ENCODE measurements at regions not wholly inside any gene's neighbourhood (a gene's known extent, or its start where the extent isn't known, plus 50 kb on each side); places are given as distances from the start of the nearest gene placed in this dataset.

DNA sequence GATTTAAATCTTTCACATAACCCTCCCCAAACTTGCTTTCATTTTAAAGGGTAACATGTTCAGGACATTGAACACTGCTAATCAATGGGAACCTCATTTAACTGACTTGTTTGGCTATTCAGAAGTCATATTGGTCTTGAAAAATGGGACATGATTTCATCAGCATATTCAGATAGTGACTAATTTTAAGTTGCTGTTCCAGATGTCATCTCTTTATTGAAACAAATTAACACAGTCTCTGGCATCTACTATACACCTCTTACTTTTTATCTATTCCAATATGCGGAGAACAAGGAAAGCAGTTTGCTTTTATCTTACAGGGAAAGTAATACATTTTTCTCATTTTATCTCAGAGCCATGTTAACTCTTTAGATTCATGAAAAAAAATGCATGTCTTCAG, 310.1 kb downstream of the S1PR1 start:
- TF ChIP-seq, protein P1, sequence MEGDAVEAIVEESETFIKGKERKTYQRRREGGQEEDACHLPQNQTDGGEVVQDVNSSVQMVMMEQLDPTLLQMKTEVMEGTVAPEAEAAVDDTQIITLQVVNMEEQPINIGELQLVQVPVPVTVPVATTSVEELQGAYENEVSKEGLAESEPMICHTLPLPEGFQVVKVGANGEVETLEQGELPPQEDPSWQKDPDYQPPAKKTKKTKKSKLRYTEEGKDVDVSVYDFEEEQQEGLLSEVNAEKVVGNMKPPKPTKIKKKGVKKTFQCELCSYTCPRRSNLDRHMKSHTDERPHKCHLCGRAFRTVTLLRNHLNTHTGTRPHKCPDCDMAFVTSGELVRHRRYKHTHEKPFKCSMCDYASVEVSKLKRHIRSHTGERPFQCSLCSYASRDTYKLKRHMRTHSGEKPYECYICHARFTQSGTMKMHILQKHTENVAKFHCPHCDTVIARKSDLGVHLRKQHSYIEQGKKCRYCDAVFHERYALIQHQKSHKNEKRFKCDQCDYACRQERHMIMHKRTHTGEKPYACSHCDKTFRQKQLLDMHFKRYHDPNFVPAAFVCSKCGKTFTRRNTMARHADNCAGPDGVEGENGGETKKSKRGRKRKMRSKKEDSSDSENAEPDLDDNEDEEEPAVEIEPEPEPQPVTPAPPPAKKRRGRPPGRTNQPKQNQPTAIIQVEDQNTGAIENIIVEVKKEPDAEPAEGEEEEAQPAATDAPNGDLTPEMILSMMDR (conservative IDR thresholded peaks at IDR 0.05; ENCODE audit: control insufficient read depth, insufficient read depth, low read depth, low read length): no peak
- DNase-seq (ENCODE audit: low read depth): no peak
- H3K4me3 ChIP-seq (ENCODE audit: control insufficient read depth, low read depth, low read length): no peak overlapping the region

DNA sequence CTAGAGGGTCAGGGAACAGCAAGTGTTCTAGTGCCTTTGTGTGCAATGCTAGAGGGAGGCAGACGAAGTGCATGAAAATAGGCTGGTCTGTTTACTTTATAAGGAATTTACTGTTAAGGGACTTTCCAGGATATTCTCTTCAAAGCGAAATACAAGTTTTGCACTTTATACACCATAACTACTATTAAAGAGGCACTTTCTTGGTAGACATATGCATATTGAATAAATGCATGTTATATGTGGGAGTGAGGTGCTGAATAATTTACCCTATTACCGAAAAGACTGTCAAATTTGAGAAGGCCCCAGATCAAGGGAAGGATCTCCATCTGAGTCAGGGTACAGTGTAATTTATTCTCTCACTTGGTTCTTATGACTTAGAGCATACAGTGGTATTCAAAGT, 310.5 kb downstream of the S1PR1 start:
- no peak overlapping the region for H3K4me3 ChIP-seq (ENCODE audit: control insufficient read depth, low read depth, low read length)
- no peak for DNase-seq (ENCODE audit: low read depth)
- TF ChIP-seq, protein P1 (conservative IDR thresholded peaks at IDR 0.05; ENCODE audit: control insufficient read depth, insufficient read depth, low read depth, low read length): no peak

DNA sequence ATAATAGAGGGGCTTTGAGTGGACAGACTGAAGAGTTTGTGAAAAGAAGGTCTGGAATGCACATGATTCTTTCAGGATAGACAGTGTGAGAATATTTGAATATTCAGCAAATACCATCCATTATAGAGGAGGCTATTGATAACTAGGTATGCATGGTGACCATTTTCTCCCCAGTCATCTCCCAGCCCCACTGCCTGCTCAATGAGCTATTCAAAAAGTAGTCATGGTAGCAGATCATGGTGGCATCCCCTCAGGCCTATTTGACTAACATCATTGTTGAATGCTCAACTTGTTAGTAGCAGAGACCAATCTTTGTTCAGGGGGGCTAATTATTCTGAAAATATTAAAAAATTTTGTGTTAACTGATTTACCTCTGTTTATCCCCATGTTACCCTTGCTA, 311.6 kb downstream of the S1PR1 start:
- no peak for DNase-seq (ENCODE audit: low read depth)
- TF ChIP-seq, protein P1 (conservative IDR thresholded peaks at IDR 0.05; ENCODE audit: control insufficient read depth, insufficient read depth, low read depth, low read length): no peak
- H3K4me3 ChIP-seq (ENCODE audit: control insufficient read depth, low read depth, low read length): no peak overlapping the region

DNA sequence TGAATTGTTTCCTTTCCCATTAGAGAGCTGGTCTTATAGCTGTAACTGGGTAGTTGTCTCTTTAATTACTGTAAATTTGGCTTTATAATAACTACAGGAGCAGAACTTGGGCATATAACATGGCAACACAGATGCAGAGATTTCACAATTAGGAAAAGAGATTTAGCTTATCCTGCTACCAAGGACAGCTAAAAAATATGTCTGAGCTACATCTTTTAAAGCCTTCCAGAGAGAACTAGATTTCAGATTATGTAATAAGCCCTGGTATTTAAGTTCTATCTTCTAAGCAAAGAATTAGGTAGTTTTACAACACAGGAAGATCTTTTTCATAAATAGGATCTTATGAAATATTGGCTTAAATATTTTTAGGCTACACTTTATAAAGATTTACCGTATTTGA, 313.8 kb downstream of the S1PR1 start:
- H3K4me3 ChIP-seq (ENCODE audit: control insufficient read depth, low read depth, low read length): no peak overlapping the region
- TF ChIP-seq, protein P1 (conservative IDR thresholded peaks at IDR 0.05; ENCODE audit: control insufficient read depth, insufficient read depth, low read depth, low read length): no peak
- DNase-seq (ENCODE audit: low read depth): no peak

DNA sequence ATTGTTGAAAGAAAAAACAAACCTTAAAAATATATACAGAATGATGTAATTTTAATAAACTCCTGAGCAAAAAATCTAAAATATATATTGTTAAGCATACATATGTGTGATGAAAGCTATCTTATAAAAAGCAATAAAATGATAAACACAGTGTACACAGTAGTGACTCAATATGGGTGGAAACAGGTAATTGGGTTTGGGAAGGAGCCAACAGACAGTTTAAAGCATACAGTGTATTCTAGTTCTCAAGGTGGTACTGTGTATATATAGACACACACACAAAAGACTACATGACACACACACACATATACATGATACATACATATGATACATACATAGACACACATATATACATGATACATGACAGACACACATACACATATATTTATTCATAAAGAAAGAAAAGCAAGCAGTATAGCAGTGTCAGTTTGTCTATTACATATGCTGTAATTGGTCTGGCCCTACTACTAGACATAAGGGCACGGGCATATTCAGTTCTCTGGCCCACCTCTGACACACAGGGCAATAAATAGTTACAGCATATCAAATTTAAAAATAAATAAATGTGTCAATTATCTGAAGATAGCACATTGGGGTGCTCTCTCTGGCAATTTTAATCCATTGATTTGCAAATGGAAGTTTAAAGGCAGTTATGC, 330.2 kb downstream of the S1PR1 start:
- TF ChIP-seq, protein P1 (conservative IDR thresholded peaks at IDR 0.05; ENCODE audit: control insufficient read depth, insufficient read depth, low read depth, low read length): no peak
- DNase-seq (ENCODE audit: low read depth): no peak
- no peak overlapping the region for H3K4me3 ChIP-seq (ENCODE audit: control insufficient read depth, low read depth, low read length)

DNA sequence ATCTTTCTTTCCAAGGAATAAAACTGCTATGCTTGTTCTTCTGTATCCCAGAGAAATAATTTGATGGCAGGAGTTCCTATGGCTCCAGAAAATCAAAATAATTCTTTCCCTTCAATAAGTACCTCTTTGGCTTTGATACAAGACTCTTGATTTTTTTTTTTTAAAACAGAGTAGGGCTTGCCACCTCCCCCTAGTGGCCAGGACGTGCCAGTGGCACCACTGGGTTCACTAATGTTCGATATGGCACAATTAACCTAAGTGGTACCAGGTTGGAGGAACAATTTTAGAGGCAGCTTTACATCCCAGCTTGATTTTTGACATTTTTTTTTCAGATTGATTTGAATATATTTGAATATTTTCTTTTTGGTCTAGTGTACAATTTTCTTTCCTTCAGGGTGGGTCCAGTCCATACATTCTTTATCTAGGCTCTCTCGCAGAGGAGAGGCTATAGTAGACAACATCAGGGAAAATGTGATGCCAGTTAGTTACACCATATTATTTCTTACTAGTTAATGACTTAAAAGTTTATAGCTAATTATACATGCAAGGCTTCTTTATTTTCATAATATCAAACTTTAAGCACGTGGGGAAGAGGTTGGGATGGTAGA, 330.9 kb downstream of the S1PR1 start:
- DNase-seq (ENCODE audit: low read depth): peak; percentile 38
- TF ChIP-seq, protein P1 (conservative IDR thresholded peaks at IDR 0.05; ENCODE audit: control insufficient read depth, insufficient read depth, low read depth, low read length): peak; percentile 93
- H3K4me3 ChIP-seq (ENCODE audit: control insufficient read depth, low read depth, low read length): no peak overlapping the region
